Sigmoid colon (tissue), 6 donors: ENCODE measurements at regions not wholly inside any gene's neighbourhood (a gene's known extent, or its start where the extent isn't known, plus 50 kb on each side); places are given as distances from the start of the nearest gene placed in this dataset.

Experiments used
- DNase-seq: peaks from one replicate; pipeline ENCODE4 v3.0.0-alpha.2; 2019
- H3K27ac ChIP-seq, 4 donors: fragments of 200-600 bp; sonication (generic); one replicate each; pipeline ENCODE4 v1.5.1; 2016 to 2019; ENCODE audit warnings: mild to moderate bottlenecking in 1 of 4
- H3K27me3 ChIP-seq, 3 donors: fragments of 200-600 bp; sonication (generic); one replicate each; pipeline ENCODE4 v1.5.1; 2019; ENCODE audit warnings: mild to moderate bottlenecking in 1 of 3
- H3K36me3 ChIP-seq, 4 donors: fragments of 200-600 bp; sonication (generic); one replicate each; pipeline ENCODE4 v1.5.1; 2016 to 2019
- H3K4me1 ChIP-seq, 4 donors: fragments of 200-600 bp; sonication (generic); one replicate each; pipeline ENCODE4 v1.5.1; 2017 to 2019
- H3K4me3 ChIP-seq, 4 donors: fragments of 200-600 bp; sonication (generic); one replicate each; pipeline ENCODE4 v1.5.1; 2017 to 2019; ENCODE audit warnings: mild to moderate bottlenecking in 2 of 4, moderate library complexity in 1 of 4
- H3K9me3 ChIP-seq, 4 donors: fragments of 200-600 bp in 3 of 4; sonication (generic) in 3 of 4; one replicate each; pipeline versions ENCODE4 v1.5.1 to v1.6.1; 2013 to 2019
- EP300 ChIP-seq, 4 donors: sonication (generic); formaldehyde crosslinking; IDR thresholded peaks; one replicate each; pipeline ENCODE4 v1.6.1; 2017; ENCODE audit warnings: antibody characterized with exemption in 4 of 4
- POLR2A ChIP-seq, 2 donors: fragments of 450-650 bp; IDR thresholded peaks; one replicate each; pipeline ENCODE4 v1.6.1; 2016; ENCODE audit warnings: antibody characterized with exemption in 2 of 2, mild to moderate bottlenecking in 2 of 2, moderate library complexity in 2 of 2
- POLR2AphosphoS5 ChIP-seq, 4 donors: sonication (generic); formaldehyde crosslinking; IDR thresholded peaks; one replicate each; pipeline ENCODE4 v1.6.1; 2017; ENCODE audit warnings: antibody characterized with exemption in 4 of 4
- WGBS, 2 donors: extraction: QIAGEN DNeasy Blood & Tissue Kit; methylation state at CpG; one replicate each; pipeline ENCODE4 v1.1.7; 2013; 5-methylcytosine and 5-hydroxymethylcytosine counted together
- intact Hi-C: fragments of 100-400 bp; cut with DNase I; formaldehyde crosslinking; loops from one replicate; pipeline ENCODE4 v1.15.1; 2023
- TF ChIP-seq, protein P1 (sequence below), 4 experiments: fragments of 450-650 bp in 3 of 4; fragments of 200-600 bp in 1 of 4; IDR thresholded peaks; one replicate each; pipeline ENCODE4 v1.5.1; 2016 to 2019; ENCODE audit warnings: antibody characterized with exemption in 4 of 4, mild to moderate bottlenecking in 3 of 4, moderate library complexity in 2 of 4
- donor health status: healthy with polysubstance abuse.
- donor health status: healthy.

DNA sequence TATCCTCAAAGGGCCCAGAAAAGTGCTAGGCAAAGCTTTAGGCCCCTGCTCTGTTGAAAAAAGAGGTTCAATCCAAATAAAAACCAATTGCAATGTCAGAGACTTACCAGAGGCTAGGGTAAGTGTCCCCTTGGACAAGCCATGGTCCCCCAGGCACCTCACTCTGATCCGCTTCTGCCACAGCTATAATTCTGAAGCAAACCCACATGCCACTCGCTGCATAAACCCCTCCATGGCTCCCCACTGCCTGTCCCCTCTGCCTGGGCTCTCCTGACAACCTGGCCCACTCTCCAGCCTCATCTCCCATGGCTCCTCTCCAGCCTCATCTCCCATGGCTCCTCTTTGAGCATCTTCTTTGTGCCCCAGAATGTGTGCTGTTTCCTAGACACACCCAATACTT lies 169.6 kb upstream of the TLE3 start:
- Histone ChIP-seq H3K4me3 (no peak overlapping the region), H3K27ac (peak overlapping the region in 1 of 4 donors; percentile 50), H3K9me3 (no peaks in the 10 kb centered on the region), H3K4me1 (peaks cover 0 to 94% (median 76%) of the 10 kb centered on the region in 4 donors), H3K27me3 (no peaks in the 10 kb centered on the region), H3K36me3 (no peaks in the 10 kb centered on the region)
- WGBS, 2 donors: 89 to 94% methylated on average over 2 of the region's 2 CpGs
- intact Hi-C loops: loop anchor here (5.0 to 10.0 kb wide), 2 partner anchors 73 to 115 kb away; no protein-coding TSS in a partner anchor
- TF ChIP-seq POLR2A (IDR thresholded peaks at IDR 0.05) (no peak), POLR2AphosphoS5 (IDR thresholded peaks at IDR 0.05) (no peak)
- no peak for DNase-seq

DNA sequence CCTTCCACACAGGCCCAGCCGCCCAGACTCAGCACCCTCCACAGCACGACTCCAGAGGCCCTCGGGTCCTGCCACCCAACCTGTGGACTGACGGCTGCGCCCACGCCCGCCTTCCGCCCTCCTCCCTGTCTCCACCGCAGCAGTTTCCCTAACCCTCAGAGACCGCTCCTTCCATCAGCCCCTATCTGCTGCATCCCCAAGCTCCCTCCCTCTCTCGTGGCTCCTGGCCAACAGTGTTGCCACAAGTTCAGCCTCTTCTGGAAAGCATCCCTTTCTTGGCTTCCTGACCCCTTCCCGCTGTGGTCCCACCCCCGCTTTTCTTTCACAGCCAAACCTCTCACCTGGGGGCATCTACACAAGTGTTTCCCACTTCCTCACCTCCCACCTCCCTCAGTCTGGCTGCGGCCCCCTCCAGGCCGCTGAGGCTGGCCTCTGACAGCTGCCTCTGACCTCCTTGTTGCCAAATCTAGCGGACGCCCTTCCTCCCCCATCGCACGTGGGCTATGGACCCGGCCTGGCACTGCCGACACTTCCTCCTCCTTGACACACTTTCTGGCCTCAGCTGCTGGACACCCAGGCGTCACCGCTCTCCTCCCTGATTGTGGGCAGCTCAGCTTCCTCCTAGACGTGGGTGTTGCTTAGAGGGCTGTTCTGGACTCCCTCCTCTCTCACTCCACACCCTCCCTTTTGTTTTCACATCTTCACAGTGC lies 168.8 kb upstream of the TLE3 start:
- H3K4me3 ChIP-seq: no peak overlapping the region
- H3K9me3 ChIP-seq: no peaks in the 10 kb centered on the region
- intact Hi-C loops: loop anchor here (5.0 to 10.0 kb wide), 2 partner anchors 72 to 114 kb away; no protein-coding TSS in a partner anchor
- peak overlapping the region in 1 of 4 donors; percentile 50 for H3K27ac ChIP-seq
- no peaks in the 10 kb centered on the region for H3K36me3 ChIP-seq
- peak; percentile 91 for DNase-seq
- 39 to 69% methylated on average over 24 of the region's 24 CpGs for WGBS, 2 donors
- no peaks in the 10 kb centered on the region for H3K27me3 ChIP-seq
- TF ChIP-seq, protein P1, sequence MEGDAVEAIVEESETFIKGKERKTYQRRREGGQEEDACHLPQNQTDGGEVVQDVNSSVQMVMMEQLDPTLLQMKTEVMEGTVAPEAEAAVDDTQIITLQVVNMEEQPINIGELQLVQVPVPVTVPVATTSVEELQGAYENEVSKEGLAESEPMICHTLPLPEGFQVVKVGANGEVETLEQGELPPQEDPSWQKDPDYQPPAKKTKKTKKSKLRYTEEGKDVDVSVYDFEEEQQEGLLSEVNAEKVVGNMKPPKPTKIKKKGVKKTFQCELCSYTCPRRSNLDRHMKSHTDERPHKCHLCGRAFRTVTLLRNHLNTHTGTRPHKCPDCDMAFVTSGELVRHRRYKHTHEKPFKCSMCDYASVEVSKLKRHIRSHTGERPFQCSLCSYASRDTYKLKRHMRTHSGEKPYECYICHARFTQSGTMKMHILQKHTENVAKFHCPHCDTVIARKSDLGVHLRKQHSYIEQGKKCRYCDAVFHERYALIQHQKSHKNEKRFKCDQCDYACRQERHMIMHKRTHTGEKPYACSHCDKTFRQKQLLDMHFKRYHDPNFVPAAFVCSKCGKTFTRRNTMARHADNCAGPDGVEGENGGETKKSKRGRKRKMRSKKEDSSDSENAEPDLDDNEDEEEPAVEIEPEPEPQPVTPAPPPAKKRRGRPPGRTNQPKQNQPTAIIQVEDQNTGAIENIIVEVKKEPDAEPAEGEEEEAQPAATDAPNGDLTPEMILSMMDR (IDR thresholded peaks at IDR 0.05): no peak
- peak in 1 of 4 donors; percentile 9 for TF ChIP-seq EP300 (IDR thresholded peaks at IDR 0.05)
- TF ChIP-seq POLR2A (IDR thresholded peaks at IDR 0.05): no peak
- TF ChIP-seq POLR2AphosphoS5 (IDR thresholded peaks at IDR 0.05): peak in 1 of 4 donors; percentile 47
- H3K4me1 ChIP-seq: peaks cover 0 to 90% (median 70%) of the 10 kb centered on the region in 4 donors

DNA sequence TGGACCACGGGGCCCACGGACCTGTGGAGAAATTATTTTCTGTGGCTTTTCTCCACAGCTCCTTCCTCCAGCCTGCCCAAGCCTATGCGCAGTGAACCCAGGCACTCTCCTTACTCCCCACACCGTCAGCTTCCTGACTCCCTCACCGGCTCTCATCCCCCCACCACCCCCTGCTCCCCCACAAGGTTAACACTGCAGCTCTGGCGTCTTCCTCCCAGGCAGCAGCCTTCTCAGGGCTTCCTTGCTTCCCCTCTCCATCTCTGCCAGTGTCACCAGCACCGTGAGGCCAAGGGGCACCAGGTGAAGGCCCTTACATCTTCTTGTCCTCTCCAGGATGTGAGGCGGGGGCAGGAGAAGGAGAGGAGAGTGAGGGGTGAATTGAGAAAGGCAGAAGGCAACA lies 168.3 kb upstream of the TLE3 start:
- Histone ChIP-seq H3K27ac (peak overlapping the region in 1 of 4 donors; percentile 50), H3K4me3 (no peak overlapping the region), H3K9me3 (no peaks in the 10 kb centered on the region), H3K27me3 (no peaks in the 10 kb centered on the region), H3K4me1 (peaks cover 0 to 85% (median 65%) of the 10 kb centered on the region in 4 donors), H3K36me3 (no peaks in the 10 kb centered on the region)
- TF ChIP-seq EP300 (IDR thresholded peaks at IDR 0.05): no peak
- no peak for TF ChIP-seq POLR2AphosphoS5 (IDR thresholded peaks at IDR 0.05)
- TF ChIP-seq POLR2A (IDR thresholded peaks at IDR 0.05): no peak
- TF ChIP-seq, protein P1 (IDR thresholded peaks at IDR 0.05): no peak
- intact Hi-C loops: loop anchor here (2.0 to 10.0 kb wide), 3 partner anchors 71 to 165 kb away; no protein-coding TSS in a partner anchor
- DNase-seq: no peak
- WGBS, 2 donors: 63 to 84% methylated on average over 8 of the region's 8 CpGs

DNA sequence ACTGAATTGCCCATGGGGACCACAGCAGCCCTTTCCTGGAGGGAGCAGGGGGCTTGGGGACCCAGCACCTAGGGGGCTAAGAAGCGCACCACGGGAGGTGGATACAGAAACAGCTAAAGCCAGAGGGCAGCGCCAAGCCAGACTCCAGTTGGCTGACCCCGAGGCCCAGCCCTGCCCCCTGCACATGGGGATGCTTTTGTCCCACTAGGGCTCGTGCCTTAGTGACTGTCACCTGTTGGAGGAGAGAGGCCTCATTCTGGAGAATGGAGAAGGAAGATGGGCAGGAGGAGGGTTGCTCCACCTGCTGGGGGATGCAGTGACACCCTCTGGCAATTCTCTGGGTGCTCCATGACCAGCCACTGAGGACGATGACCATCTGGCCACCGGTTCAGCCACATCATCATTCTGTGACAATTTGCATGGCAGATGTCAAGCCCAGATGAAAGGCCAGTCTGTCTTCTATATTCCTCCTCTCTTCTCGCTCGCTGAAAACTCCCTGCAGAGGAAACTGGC lies 167.8 kb upstream of the TLE3 start:
- H3K4me1 ChIP-seq: peaks cover 0 to 80% (median 60%) of the 10 kb centered on the region in 4 donors
- H3K27me3 ChIP-seq: no peaks in the 10 kb centered on the region
- 81 to 83% methylated on average over 9 of the region's 9 CpGs for WGBS, 2 donors
- no peak for TF ChIP-seq POLR2A (IDR thresholded peaks at IDR 0.05)
- no peak for TF ChIP-seq POLR2AphosphoS5 (IDR thresholded peaks at IDR 0.05)
- TF ChIP-seq EP300 (IDR thresholded peaks at IDR 0.05): no peak
- TF ChIP-seq, protein P1 (IDR thresholded peaks at IDR 0.05): no peak
- H3K27ac ChIP-seq: peak overlapping the region in 1 of 4 donors; percentile 50
- no peaks in the 10 kb centered on the region for H3K36me3 ChIP-seq
- H3K4me3 ChIP-seq: no peak overlapping the region
- no peak for DNase-seq
- intact Hi-C loops: loop anchor here (2.0 to 10.0 kb wide), 3 partner anchors 71 to 165 kb away; no protein-coding TSS in a partner anchor
- no peaks in the 10 kb centered on the region for H3K9me3 ChIP-seq

DNA sequence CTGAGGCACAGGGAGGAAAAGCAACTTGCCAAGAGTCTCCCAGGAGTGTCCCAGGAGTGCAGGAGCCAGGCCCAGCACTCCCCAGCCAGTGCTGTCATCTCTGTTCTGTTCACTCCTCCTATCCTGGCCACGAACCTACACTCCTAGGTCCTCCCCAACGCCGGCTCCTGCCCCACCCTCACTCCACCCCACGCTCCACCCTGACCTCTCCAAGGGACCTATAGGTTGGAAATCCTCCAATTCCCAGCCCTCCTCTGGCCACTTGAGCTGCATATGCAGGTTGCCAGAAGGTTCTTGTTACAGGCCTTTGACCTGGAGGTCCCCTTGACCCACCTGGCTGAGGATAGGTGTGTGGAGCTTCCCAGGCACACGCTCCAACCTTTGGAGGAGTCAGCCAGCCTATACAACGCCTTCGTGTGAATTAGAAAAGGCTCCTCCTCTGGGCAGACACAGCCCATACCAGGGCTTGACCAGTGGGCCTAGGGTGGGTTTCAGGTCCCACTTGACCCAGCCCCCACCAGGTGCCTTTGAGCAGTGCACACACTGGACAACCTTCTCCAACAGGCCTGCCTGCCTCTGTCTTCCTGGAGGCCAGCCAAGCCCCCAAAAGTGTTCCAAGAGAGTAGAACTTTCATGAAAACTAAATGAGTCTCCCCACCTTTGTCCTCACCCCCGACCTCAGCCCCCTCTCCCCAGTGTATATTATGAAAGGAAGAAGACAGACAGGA lies 167.2 kb upstream of the TLE3 start:
- Histone ChIP-seq H3K4me3 (no peak overlapping the region), H3K27me3 (no peaks in the 10 kb centered on the region), H3K27ac (peak overlapping the region in 3 of 4 donors; percentile 49 to 74 (median 60)), H3K36me3 (no peaks in the 10 kb centered on the region), H3K9me3 (no peaks in the 10 kb centered on the region), H3K4me1 (peaks cover 0 to 74% (median 54%) of the 10 kb centered on the region in 4 donors)
- no peak for TF ChIP-seq POLR2AphosphoS5 (IDR thresholded peaks at IDR 0.05)
- TF ChIP-seq POLR2A (IDR thresholded peaks at IDR 0.05): no peak
- no peak for TF ChIP-seq EP300 (IDR thresholded peaks at IDR 0.05)
- TF ChIP-seq, protein P1 (IDR thresholded peaks at IDR 0.05): no peak
- no peak for DNase-seq
- WGBS, 2 donors: 42 to 73% methylated on average over 8 of the region's 8 CpGs
- intact Hi-C loops: loop anchor here (2.0 to 10.0 kb wide), 3 partner anchors 70 to 164 kb away; no protein-coding TSS in a partner anchor
